Brain microvascular endothelial cell (primary cell): ENCODE measurements at regions not wholly inside any gene's neighbourhood (a gene's known extent, or its start where the extent isn't known, plus 50 kb on each side); places are given as distances from the start of the nearest gene placed in this dataset.

Experiments used
- DNase-seq: peaks from one replicate; pipeline ENCODE4 v3.0.0-alpha.2; 2020
- H3K27ac ChIP-seq: fragments of 250-450 bp; sonication (Bioruptor Pico); 2 replicates; pipeline ENCODE4 v1.5.1; 2020; ENCODE audit warnings: mild to moderate bottlenecking, moderate library complexity
- H3K27me3 ChIP-seq: fragments of 250-450 bp; sonication (Bioruptor Pico); replicated peaks from 2 replicates; pipeline ENCODE4 v1.5.1; 2020; ENCODE audit warnings: mild to moderate bottlenecking
- H3K36me3 ChIP-seq: fragments of 250-450 bp; sonication (Bioruptor Pico); replicated peaks from 2 replicates; pipeline ENCODE4 v1.5.1; 2020; ENCODE audit warnings: mild to moderate bottlenecking
- H3K4me3 ChIP-seq: 2 replicates; pipeline ENCODE4 v1.5.1; 2011; ENCODE audit warnings: low read depth, mild to moderate bottlenecking, control low read depth, low read length, moderate library complexity
- in situ Hi-C: cut with HindIII; loops from 2 replicates; pipeline ENCODE4 v1.10.0; 2017; ENCODE audit warnings: low sequenced_read_pairs, low pct_ligation_motif_present
- TF ChIP-seq, protein P1 (sequence below): IDR thresholded peaks from 2 replicates; pipeline ENCODE4 v1.5.1; 2011; ENCODE audit warnings: low read depth, mild to moderate bottlenecking, moderate library complexity, low read length, control low read depth, inconsistent platforms; ENCODE audit errors: missing control alignments

DNA sequence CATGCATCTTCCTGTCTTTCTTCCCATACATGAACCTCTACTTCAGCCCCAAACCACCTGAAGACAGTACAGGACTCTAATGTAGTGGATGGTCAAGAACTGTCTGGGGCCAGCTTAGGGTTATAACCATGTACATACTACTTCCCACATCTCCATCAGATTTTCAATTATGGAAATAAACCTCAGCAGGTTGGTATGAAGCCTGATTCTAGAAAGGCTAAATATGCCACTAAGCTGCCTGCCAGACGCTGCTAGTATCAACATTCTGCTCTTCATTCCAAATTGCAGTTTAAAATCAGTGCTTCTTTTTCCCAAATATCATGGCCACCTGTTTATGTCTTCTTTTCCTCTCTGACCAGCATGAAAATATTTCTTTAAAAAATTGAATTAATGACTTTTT, 99.2 kb upstream of the ID4 start:
- Histone ChIP-seq H3K27ac (no peak overlapping the region), H3K36me3 (no peaks in the 10 kb centered on the region), H3K4me3 (no peak overlapping the region), H3K27me3 (no peaks in the 10 kb centered on the region)
- no peak for DNase-seq
- TF ChIP-seq, protein P1, sequence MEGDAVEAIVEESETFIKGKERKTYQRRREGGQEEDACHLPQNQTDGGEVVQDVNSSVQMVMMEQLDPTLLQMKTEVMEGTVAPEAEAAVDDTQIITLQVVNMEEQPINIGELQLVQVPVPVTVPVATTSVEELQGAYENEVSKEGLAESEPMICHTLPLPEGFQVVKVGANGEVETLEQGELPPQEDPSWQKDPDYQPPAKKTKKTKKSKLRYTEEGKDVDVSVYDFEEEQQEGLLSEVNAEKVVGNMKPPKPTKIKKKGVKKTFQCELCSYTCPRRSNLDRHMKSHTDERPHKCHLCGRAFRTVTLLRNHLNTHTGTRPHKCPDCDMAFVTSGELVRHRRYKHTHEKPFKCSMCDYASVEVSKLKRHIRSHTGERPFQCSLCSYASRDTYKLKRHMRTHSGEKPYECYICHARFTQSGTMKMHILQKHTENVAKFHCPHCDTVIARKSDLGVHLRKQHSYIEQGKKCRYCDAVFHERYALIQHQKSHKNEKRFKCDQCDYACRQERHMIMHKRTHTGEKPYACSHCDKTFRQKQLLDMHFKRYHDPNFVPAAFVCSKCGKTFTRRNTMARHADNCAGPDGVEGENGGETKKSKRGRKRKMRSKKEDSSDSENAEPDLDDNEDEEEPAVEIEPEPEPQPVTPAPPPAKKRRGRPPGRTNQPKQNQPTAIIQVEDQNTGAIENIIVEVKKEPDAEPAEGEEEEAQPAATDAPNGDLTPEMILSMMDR, result no peak
- in situ Hi-C loops, result no loop called here

DNA sequence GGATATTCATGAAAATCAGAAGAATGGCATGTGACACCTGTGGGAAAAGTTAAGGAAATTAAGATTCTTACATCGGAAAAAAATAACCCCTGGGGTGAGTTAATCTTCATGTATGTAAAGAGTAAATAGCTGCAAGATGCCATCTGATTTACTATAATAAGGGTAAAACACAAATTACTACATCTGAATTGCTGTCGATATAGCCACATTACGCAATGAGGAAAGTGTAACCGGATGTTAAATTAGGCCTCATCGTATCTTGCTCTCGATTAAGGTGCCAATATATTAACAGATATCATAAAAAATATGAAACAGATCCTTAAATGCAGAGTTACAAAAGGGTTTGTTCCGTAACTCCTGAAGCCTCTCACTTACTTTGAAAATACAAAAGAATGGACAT, 87.4 kb upstream of the ID4 start:
- in situ Hi-C loops, result no loop called here
- Histone ChIP-seq H3K36me3 (no peaks in the 10 kb centered on the region), H3K4me3 (no peak overlapping the region), H3K27me3 (no peaks in the 10 kb centered on the region), H3K27ac (no peak overlapping the region)
- DNase-seq, result no peak
- TF ChIP-seq, protein P1, result no peak

DNA sequence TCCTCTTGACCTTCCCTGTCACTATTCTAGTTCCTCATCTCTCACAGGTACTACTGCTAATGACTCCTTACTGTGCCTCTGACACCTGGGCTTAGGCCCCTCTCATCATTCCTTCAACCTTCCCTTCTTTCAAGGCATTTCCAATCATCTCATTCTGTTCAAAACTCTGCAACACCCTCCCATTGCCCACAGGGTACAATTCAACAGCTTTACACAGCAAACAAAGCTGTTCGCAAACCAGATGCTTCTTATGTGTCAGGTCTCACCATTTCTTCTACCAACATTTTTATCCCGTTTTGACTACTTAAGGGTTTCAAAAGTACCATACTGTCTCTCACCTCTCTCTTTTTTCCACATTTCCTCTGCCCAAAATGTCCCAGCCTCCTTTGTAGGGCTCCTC, 84.4 kb upstream of the ID4 start:
- H3K4me3 ChIP-seq, result no peak overlapping the region
- TF ChIP-seq, protein P1, result no peak
- no peaks in the 10 kb centered on the region for H3K27me3 ChIP-seq
- H3K27ac ChIP-seq, result no peak overlapping the region
- H3K36me3 ChIP-seq, result no peaks in the 10 kb centered on the region
- in situ Hi-C loops, result no loop called here
- DNase-seq, result no peak

DNA sequence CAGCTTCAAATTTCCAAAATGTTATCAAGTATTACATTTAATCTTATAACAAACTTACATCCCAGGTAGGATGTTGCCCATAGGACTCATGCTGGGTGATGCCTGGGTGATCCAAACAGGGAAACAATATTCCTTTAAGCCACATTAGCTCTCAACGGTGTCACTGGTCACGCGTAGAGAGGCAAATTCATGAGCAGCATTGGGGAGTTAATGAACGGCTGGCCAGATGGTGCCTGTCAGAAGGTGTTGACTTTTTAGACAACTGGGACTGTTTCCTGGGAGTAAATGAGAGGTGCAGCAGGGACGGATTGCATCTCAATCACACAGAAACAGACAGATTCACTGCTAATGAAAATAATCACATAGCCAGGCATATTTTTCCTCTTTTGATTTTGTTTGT, 83.3 kb upstream of the ID4 start:
- Histone ChIP-seq H3K4me3 (no peak overlapping the region), H3K27ac (no peak overlapping the region), H3K36me3 (no peaks in the 10 kb centered on the region), H3K27me3 (no peaks in the 10 kb centered on the region)
- no peak for DNase-seq
- TF ChIP-seq, protein P1, result no peak
- in situ Hi-C loops, result no loop called here

DNA sequence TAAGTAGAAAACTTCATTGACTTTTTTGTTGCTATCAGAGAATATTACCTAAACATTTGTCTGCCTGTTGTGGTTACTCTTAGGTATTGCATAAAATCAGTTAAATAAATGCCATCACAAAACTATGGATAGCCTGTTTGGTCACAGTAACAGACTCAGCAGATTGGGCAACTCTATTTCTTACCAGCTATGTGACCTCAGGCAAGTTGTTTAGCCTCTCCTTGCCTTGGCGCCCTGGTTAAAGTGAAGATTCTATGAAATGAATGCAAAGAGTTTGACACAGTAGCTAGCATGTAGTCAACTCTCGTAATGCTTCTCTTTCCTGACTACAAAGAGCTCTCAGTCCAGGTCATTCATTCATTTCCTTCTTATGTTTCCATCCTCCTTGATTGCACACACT, 82.5 kb upstream of the ID4 start:
- H3K36me3 ChIP-seq, result no peaks in the 10 kb centered on the region
- no peaks in the 10 kb centered on the region for H3K27me3 ChIP-seq
- TF ChIP-seq, protein P1, result no peak
- in situ Hi-C loops, result no loop called here
- no peak overlapping the region for H3K4me3 ChIP-seq
- H3K27ac ChIP-seq, result no peak overlapping the region
- no peak for DNase-seq

DNA sequence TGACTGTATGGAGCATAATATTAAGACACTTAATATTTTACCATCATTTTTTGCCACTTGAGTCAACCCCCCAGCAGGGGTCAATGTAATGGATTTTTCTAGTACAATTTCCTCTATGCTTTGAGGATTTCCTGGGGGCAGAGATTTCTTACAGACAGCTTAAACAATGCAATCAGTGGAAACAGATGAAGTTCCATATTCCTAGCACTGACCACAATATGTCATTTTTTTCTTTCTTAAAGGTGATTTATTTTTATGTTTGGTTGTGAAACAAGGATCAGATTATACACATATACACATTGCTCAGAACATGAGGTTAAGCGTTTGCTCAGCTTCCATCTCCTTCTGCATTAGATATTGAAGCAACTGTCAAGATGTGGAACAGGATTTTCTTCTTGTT, 82.0 kb upstream of the ID4 start:
- Histone ChIP-seq H3K4me3 (no peak overlapping the region), H3K27ac (no peak overlapping the region), H3K36me3 (no peaks in the 10 kb centered on the region), H3K27me3 (no peaks in the 10 kb centered on the region)
- TF ChIP-seq, protein P1, result no peak
- in situ Hi-C loops, result no loop called here
- DNase-seq, result no peak
